Sigmoid colon (tissue), 6 donors: ENCODE measurements at regions not wholly inside any gene's neighbourhood (a gene's known extent, or its start where the extent isn't known, plus 50 kb on each side); places are given as distances from the start of the nearest gene placed in this dataset.
A peak's percentile ranks its signal among the peaks of the same experiment; 100 is the strongest.
"Not testable (repeated sequence)": the region's sequence is repeated elsewhere in the genome, so short reads cannot be mapped to it uniquely, and the experiment has no call there.

Source experiments
- DNase-seq: peaks from one replicate; pipeline ENCODE4 v3.0.0-alpha.2; 2019
- H3K27ac ChIP-seq, 4 donors: fragments of 200-600 bp; sonication (generic); one replicate each; pipeline ENCODE4 v1.5.1; 2016 to 2019; ENCODE audit warnings: mild to moderate bottlenecking in 1 of 4
- H3K27me3 ChIP-seq, 3 donors: fragments of 200-600 bp; sonication (generic); one replicate each; pipeline ENCODE4 v1.5.1; 2019; ENCODE audit warnings: mild to moderate bottlenecking in 1 of 3
- H3K36me3 ChIP-seq, 4 donors: fragments of 200-600 bp; sonication (generic); one replicate each; pipeline ENCODE4 v1.5.1; 2016 to 2019
- H3K4me1 ChIP-seq, 4 donors: fragments of 200-600 bp; sonication (generic); one replicate each; pipeline ENCODE4 v1.5.1; 2017 to 2019
- H3K4me3 ChIP-seq, 4 donors: fragments of 200-600 bp; sonication (generic); one replicate each; pipeline ENCODE4 v1.5.1; 2017 to 2019; ENCODE audit warnings: mild to moderate bottlenecking in 2 of 4, moderate library complexity in 1 of 4
- H3K9me3 ChIP-seq, 4 donors: fragments of 200-600 bp in 3 of 4; sonication (generic) in 3 of 4; one replicate each; pipeline versions ENCODE4 v1.5.1 to v1.6.1; 2013 to 2019
- EP300 ChIP-seq, 4 donors: sonication (generic); formaldehyde crosslinking; IDR thresholded peaks; one replicate each; pipeline ENCODE4 v1.6.1; 2017; ENCODE audit warnings: antibody characterized with exemption in 4 of 4
- POLR2A ChIP-seq, 2 donors: fragments of 450-650 bp; IDR thresholded peaks; one replicate each; pipeline ENCODE4 v1.6.1; 2016; ENCODE audit warnings: antibody characterized with exemption in 2 of 2, mild to moderate bottlenecking in 2 of 2, moderate library complexity in 2 of 2
- POLR2AphosphoS5 ChIP-seq, 4 donors: sonication (generic); formaldehyde crosslinking; IDR thresholded peaks; one replicate each; pipeline ENCODE4 v1.6.1; 2017; ENCODE audit warnings: antibody characterized with exemption in 4 of 4
- WGBS, 2 donors: extraction: QIAGEN DNeasy Blood & Tissue Kit; methylation state at CpG; one replicate each; pipeline ENCODE4 v1.1.7; 2013; 5-methylcytosine and 5-hydroxymethylcytosine counted together
- intact Hi-C: fragments of 100-400 bp; cut with DNase I; formaldehyde crosslinking; loops from one replicate; pipeline ENCODE4 v1.15.1; 2023
- TF ChIP-seq, protein P1 (sequence below), 4 experiments: fragments of 450-650 bp in 3 of 4; fragments of 200-600 bp in 1 of 4; IDR thresholded peaks; one replicate each; pipeline ENCODE4 v1.5.1; 2016 to 2019; ENCODE audit warnings: antibody characterized with exemption in 4 of 4, mild to moderate bottlenecking in 3 of 4, moderate library complexity in 2 of 4
- donor health status: healthy with polysubstance abuse.
- donor health status: healthy.

- 36 to 49% methylated on average over 11 of the region's 11 CpGs for WGBS, 2 donors
- intact Hi-C loops = loop anchor here (5.0 kb wide), 2 partner anchors 43 to 67 kb away; no protein-coding TSS in a partner anchor
- no peaks in the 10 kb centered on the region for H3K36me3 ChIP-seq
- DNase-seq = peak; percentile 72
- no peaks in the 10 kb centered on the region for H3K9me3 ChIP-seq
- TF ChIP-seq, protein P1, sequence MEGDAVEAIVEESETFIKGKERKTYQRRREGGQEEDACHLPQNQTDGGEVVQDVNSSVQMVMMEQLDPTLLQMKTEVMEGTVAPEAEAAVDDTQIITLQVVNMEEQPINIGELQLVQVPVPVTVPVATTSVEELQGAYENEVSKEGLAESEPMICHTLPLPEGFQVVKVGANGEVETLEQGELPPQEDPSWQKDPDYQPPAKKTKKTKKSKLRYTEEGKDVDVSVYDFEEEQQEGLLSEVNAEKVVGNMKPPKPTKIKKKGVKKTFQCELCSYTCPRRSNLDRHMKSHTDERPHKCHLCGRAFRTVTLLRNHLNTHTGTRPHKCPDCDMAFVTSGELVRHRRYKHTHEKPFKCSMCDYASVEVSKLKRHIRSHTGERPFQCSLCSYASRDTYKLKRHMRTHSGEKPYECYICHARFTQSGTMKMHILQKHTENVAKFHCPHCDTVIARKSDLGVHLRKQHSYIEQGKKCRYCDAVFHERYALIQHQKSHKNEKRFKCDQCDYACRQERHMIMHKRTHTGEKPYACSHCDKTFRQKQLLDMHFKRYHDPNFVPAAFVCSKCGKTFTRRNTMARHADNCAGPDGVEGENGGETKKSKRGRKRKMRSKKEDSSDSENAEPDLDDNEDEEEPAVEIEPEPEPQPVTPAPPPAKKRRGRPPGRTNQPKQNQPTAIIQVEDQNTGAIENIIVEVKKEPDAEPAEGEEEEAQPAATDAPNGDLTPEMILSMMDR (IDR thresholded peaks at IDR 0.05) = no peak
- TF ChIP-seq POLR2AphosphoS5 (IDR thresholded peaks at IDR 0.05) (peak in 2 of 4 donors; percentile 5 to 15), EP300 (IDR thresholded peaks at IDR 0.05) (no peak), POLR2A (IDR thresholded peaks at IDR 0.05) (no peak)
- H3K27me3 ChIP-seq = no peaks in the 10 kb centered on the region
- no peak overlapping the region for H3K4me3 ChIP-seq
- H3K4me1 ChIP-seq = peaks cover 0 to 27% (median 16%) of the 10 kb centered on the region in 4 donors
- H3K27ac ChIP-seq = peak overlapping the region in 2 of 4 donors; percentile 18 to 36
Measured at GRCh38 chr13:33678906-33679657, 138.9 kb upstream of the RFC3 start.

- peak overlapping the region in 2 of 4 donors; percentile 18 to 36 for H3K27ac ChIP-seq
- peaks cover 0 to 26% (median 16%) of the 10 kb centered on the region in 4 donors for H3K4me1 ChIP-seq
- intact Hi-C loops = loop anchor here (5.0 kb wide), 2 partner anchors 43 to 67 kb away; no protein-coding TSS in a partner anchor
- H3K36me3 ChIP-seq = no peaks in the 10 kb centered on the region
- no peaks in the 10 kb centered on the region for H3K27me3 ChIP-seq
- no peak for DNase-seq
- 89 to 95% methylated on average over 1 of the region's 1 CpG for WGBS, 2 donors
- TF ChIP-seq POLR2AphosphoS5 (IDR thresholded peaks at IDR 0.05) (no peak), EP300 (IDR thresholded peaks at IDR 0.05) (no peak), POLR2A (IDR thresholded peaks at IDR 0.05) (no peak)
- TF ChIP-seq, protein P1 (IDR thresholded peaks at IDR 0.05) = no peak
- H3K4me3 ChIP-seq = no peak overlapping the region
- no peaks in the 10 kb centered on the region for H3K9me3 ChIP-seq
Measured at GRCh38 chr13:33679658-33680012, 138.3 kb upstream of the RFC3 start.

GRCh38 chr13:33682020-33682564, 135.9 kb upstream of the RFC3 start:
- Histone ChIP-seq H3K4me1 (peaks cover 0 to 9% (median 4%) of the 10 kb centered on the region in 4 donors), H3K27me3 (no peaks in the 10 kb centered on the region), H3K4me3 (no peak overlapping the region), H3K36me3 (no peaks in the 10 kb centered on the region), H3K9me3 (no peaks in the 10 kb centered on the region), H3K27ac (no peak overlapping the region)
- intact Hi-C loops = no loop called here
- TF ChIP-seq POLR2A (IDR thresholded peaks at IDR 0.05) (no peak), POLR2AphosphoS5 (IDR thresholded peaks at IDR 0.05) (no peak), EP300 (IDR thresholded peaks at IDR 0.05) (no peak)
- TF ChIP-seq, protein P1 (IDR thresholded peaks at IDR 0.05) = no peak
- 95 to 96% methylated on average over 35 of the region's 35 CpGs for WGBS, 2 donors
- no peak for DNase-seq

DNA sequence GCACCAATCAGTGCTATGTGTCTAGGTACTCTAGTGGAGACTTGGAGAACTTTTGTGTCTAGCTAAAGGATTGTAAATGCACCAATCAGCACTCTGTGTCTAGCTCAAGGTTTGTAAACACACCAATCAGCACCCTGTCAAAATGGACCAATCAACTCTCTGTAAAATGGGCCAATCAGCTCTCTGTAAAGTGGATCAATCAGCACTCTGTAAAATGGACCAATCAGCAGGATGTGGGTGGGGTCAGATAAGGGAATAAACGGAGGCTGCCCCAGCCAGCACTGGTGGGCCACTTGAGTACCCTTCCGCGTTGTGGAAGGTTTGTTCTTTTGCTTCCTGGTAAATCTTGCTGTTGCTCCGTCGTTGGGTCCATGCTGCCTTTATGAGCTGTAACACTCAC, 135.3 kb upstream of the RFC3 start:
- intact Hi-C loops, H3K36me3 ChIP-seq, H3K27ac ChIP-seq, H3K27me3 ChIP-seq, DNase-seq, H3K4me1 ChIP-seq, H3K4me3 ChIP-seq, H3K9me3 ChIP-seq: not testable (repeated sequence)
- WGBS, 2 donors = 62 to 95% methylated on average over 5 of the region's 5 CpGs

DNA sequence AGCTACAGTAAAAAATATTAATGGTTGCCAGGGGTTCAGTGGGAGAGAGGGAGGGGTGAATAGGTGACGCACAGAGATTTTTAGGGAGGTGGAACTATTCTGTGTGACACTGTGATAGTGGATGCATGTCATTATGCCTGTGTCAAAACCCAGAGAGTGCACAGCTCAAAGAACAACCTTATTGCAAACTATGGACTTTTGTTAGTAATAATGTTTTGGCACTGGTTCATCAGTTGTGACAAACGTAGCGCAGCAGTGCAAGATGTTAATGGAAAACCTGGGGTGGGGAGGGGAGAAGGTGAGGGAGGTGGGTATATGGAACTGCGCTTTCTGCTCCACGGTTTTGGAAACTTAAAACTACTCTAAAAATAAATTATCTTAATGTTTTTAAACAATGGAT, 134.6 kb upstream of the RFC3 start:
- Histone ChIP-seq H3K36me3 (no peaks in the 10 kb centered on the region), H3K4me1 (peaks cover 0 to 5% (median 0%) of the 10 kb centered on the region in 4 donors), H3K27ac (no peak overlapping the region), H3K9me3 (no peaks in the 10 kb centered on the region), H3K27me3 (no peaks in the 10 kb centered on the region), H3K4me3 (no peak overlapping the region)
- DNase-seq = no peak
- intact Hi-C loops = no loop called here
- TF ChIP-seq POLR2A (IDR thresholded peaks at IDR 0.05) = no peak
- TF ChIP-seq, protein P1 (IDR thresholded peaks at IDR 0.05) = no peak
- TF ChIP-seq POLR2AphosphoS5 (IDR thresholded peaks at IDR 0.05) = no peak
- TF ChIP-seq EP300 (IDR thresholded peaks at IDR 0.05) = no peak
- WGBS, 2 donors = 25 to 76% methylated on average over 5 of the region's 5 CpGs
